ENCODE measurements at regions not wholly inside any gene's neighbourhood (a gene's known extent, or its start where the extent isn't known, plus 50 kb on each side); places are given as distances from the start of the nearest gene placed in this dataset.

DNA sequence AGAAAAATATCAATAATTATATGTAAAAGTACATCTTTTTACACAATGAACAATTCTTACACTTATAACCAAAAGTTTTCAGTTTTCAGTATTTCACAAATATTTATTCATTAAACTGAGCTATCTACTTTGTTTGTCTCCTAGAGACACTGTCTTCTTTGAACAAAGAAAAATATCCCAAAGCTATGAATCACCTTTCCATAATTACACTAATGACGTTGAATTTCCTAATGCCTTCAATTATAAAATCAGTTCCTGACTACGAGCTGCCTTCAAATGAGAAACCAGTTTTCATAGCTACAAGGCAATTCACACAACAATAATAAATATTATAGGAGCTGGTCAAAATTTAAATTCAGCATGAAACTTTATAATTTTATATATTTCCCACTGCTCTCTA is 201.8 kb upstream of the BRINP3 start:
- TF ChIP-seq, protein P1, sequence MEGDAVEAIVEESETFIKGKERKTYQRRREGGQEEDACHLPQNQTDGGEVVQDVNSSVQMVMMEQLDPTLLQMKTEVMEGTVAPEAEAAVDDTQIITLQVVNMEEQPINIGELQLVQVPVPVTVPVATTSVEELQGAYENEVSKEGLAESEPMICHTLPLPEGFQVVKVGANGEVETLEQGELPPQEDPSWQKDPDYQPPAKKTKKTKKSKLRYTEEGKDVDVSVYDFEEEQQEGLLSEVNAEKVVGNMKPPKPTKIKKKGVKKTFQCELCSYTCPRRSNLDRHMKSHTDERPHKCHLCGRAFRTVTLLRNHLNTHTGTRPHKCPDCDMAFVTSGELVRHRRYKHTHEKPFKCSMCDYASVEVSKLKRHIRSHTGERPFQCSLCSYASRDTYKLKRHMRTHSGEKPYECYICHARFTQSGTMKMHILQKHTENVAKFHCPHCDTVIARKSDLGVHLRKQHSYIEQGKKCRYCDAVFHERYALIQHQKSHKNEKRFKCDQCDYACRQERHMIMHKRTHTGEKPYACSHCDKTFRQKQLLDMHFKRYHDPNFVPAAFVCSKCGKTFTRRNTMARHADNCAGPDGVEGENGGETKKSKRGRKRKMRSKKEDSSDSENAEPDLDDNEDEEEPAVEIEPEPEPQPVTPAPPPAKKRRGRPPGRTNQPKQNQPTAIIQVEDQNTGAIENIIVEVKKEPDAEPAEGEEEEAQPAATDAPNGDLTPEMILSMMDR (IDR thresholded peaks at IDR 0.05; ENCODE audit: poor library complexity): no peak
- TF ChIP-seq EZH2 (IDR thresholded peaks at IDR 0.05; ENCODE audit: borderline replicate concordance): no peak
- no peak for TF ChIP-seq EZH2phosphoT487 (IDR thresholded peaks at IDR 0.05; ENCODE audit: low read depth, severe bottlenecking, unreplicated experiment)
